ENCODE measurements at regions not wholly inside any gene's neighbourhood (a gene's known extent, or its start where the extent isn't known, plus 50 kb on each side); places are given as distances from the start of the nearest gene placed in this dataset.
A peak's percentile ranks its signal among the peaks of the same experiment; 100 is the strongest.

GRCh38 chr7:69203871-69204270 is 394.4 kb upstream of the AUTS2 start:
- TF ChIP-seq EZH2 (IDR thresholded peaks at IDR 0.05; ENCODE audit: low read length, missing control alignments) = no peak
- TF ChIP-seq, protein P1, sequence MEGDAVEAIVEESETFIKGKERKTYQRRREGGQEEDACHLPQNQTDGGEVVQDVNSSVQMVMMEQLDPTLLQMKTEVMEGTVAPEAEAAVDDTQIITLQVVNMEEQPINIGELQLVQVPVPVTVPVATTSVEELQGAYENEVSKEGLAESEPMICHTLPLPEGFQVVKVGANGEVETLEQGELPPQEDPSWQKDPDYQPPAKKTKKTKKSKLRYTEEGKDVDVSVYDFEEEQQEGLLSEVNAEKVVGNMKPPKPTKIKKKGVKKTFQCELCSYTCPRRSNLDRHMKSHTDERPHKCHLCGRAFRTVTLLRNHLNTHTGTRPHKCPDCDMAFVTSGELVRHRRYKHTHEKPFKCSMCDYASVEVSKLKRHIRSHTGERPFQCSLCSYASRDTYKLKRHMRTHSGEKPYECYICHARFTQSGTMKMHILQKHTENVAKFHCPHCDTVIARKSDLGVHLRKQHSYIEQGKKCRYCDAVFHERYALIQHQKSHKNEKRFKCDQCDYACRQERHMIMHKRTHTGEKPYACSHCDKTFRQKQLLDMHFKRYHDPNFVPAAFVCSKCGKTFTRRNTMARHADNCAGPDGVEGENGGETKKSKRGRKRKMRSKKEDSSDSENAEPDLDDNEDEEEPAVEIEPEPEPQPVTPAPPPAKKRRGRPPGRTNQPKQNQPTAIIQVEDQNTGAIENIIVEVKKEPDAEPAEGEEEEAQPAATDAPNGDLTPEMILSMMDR (conservative IDR thresholded peaks at IDR 0.05 in 1 of 2, IDR thresholded peaks at IDR 0.05 in 1 of 2; ENCODE audit: low read depth in 1 of 2, low read length in 2 of 2) = no peak
- no peak for DNase-seq (ENCODE audit: low read depth in 2 of 2)
- no peak overlapping the region for H3K9ac ChIP-seq (ENCODE audit: insufficient read depth, low read length)

DNA sequence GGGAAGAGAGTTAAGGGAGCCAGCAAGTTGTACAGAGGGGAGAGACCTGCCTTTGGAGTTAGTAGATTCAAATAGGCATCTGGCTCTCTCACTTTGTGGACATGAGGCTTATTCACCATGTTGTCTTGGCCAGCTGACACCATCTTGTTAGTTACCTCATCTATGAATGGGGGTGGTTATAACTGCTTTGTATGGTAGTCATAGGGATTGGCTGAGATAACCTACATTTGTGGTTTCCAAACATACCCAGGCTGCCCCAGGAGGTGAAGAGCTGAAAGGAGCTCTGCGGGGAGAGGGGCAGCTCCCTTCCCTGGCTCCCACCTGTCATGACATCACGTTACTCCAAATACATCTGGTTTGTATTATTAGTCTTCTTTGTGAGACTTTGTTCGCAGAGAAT is 393.3 kb upstream of the AUTS2 start:
- no peak overlapping the region for H3K4me2 ChIP-seq (ENCODE audit: extremely low read depth, insufficient read depth, low read length)

More at GRCh38 chr7:69203871-69204270, 394.4 kb upstream of the AUTS2 start:
- no peaks in the 10 kb centered on the region for H3K9me3 ChIP-seq (ENCODE audit: control insufficient read depth, insufficient read depth, low read depth, low read length)
- H3K4me3 ChIP-seq (replicated peaks in 1 of 4; ENCODE audit: control extremely low read depth in 1 of 4, insufficient read depth in 1 of 4, low read depth in 3 of 4, low read length in 4 of 4) = no peak overlapping the region
- no peak overlapping the region for H2AFZ ChIP-seq (ENCODE audit: low read length)
- H3K4me1 ChIP-seq (ENCODE audit: control insufficient read depth, extremely low read depth, insufficient read depth, low read length) = no peaks in the 10 kb centered on the region
- no peak overlapping the region for H3K4me2 ChIP-seq (ENCODE audit: extremely low read depth, insufficient read depth, low read length)
- no peaks in the 10 kb centered on the region for H3K79me2 ChIP-seq (ENCODE audit: control insufficient read depth, insufficient read depth, low read length)
- H3K27ac ChIP-seq (ENCODE audit: insufficient read depth, low read length) = no peak overlapping the region
- no peaks in the 10 kb centered on the region for H4K20me1 ChIP-seq (ENCODE audit: control insufficient read depth, extremely low read depth, insufficient read depth, low read length)
- H3K36me3 ChIP-seq (ENCODE audit: control insufficient read depth, insufficient read depth, low read length) = no peaks in the 10 kb centered on the region
- H3K27me3 ChIP-seq (ENCODE audit: control insufficient read depth, insufficient read depth, low read length) = no peaks in the 10 kb centered on the region

DNA sequence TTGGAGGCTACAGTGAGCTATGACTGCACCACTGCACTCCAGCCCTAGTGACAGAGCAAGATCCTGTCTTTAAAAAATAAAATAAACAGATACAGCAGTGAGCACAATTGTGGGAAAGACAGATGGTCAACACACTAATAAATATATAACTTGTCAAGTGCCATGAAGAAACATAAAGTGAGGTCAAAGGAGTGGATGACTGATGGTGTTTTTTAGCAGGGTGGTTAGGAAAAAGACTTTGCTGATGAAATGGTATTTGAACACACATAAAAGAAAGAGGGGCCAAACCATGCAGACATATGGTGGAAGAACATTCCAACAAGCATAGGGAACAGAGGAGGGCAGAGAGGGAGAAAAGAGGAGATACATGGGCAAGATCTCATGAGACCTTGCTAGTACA is 392.7 kb upstream of the AUTS2 start:
- Histone ChIP-seq H3K27me3 (ENCODE audit: control insufficient read depth, insufficient read depth, low read length) (no peaks in the 10 kb centered on the region), H3K4me1 (ENCODE audit: control insufficient read depth, extremely low read depth, insufficient read depth, low read length) (no peaks in the 10 kb centered on the region), H3K4me3 (replicated peaks in 1 of 4; ENCODE audit: control extremely low read depth in 1 of 4, insufficient read depth in 1 of 4, low read depth in 3 of 4, low read length in 4 of 4) (no peak overlapping the region), H3K79me2 (ENCODE audit: control insufficient read depth, insufficient read depth, low read length) (no peaks in the 10 kb centered on the region), H3K27ac (ENCODE audit: insufficient read depth, low read length) (no peak overlapping the region), H3K4me2 (ENCODE audit: extremely low read depth, insufficient read depth, low read length) (no peak overlapping the region), H4K20me1 (ENCODE audit: control insufficient read depth, extremely low read depth, insufficient read depth, low read length) (no peaks in the 10 kb centered on the region), H3K36me3 (ENCODE audit: control insufficient read depth, insufficient read depth, low read length) (no peaks in the 10 kb centered on the region), H3K9me3 (ENCODE audit: control insufficient read depth, insufficient read depth, low read depth, low read length) (no peaks in the 10 kb centered on the region), H3K9ac (ENCODE audit: insufficient read depth, low read length) (no peak overlapping the region), H2AFZ (ENCODE audit: low read length) (no peak overlapping the region)
- peak in 1 of 2 donors; percentile 54 for DNase-seq (ENCODE audit: low read depth in 2 of 2)
- no peak for TF ChIP-seq EZH2 (IDR thresholded peaks at IDR 0.05; ENCODE audit: low read length, missing control alignments)
- TF ChIP-seq, protein P1 (conservative IDR thresholded peaks at IDR 0.05 in 1 of 2, IDR thresholded peaks at IDR 0.05 in 1 of 2; ENCODE audit: low read depth in 1 of 2, low read length in 2 of 2) = no peak

More for the DNA sequence above, 393.3 kb upstream of the AUTS2 start:
- Histone ChIP-seq H4K20me1 (ENCODE audit: control insufficient read depth, extremely low read depth, insufficient read depth, low read length) (no peaks in the 10 kb centered on the region), H3K36me3 (ENCODE audit: control insufficient read depth, insufficient read depth, low read length) (no peaks in the 10 kb centered on the region), H3K79me2 (ENCODE audit: control insufficient read depth, insufficient read depth, low read length) (no peaks in the 10 kb centered on the region), H3K27me3 (ENCODE audit: control insufficient read depth, insufficient read depth, low read length) (no peaks in the 10 kb centered on the region), H2AFZ (ENCODE audit: low read length) (no peak overlapping the region), H3K27ac (ENCODE audit: insufficient read depth, low read length) (no peak overlapping the region), H3K9ac (ENCODE audit: insufficient read depth, low read length) (no peak overlapping the region), H3K4me3 (replicated peaks in 1 of 4; ENCODE audit: control extremely low read depth in 1 of 4, insufficient read depth in 1 of 4, low read depth in 3 of 4, low read length in 4 of 4) (no peak overlapping the region), H3K9me3 (ENCODE audit: control insufficient read depth, insufficient read depth, low read depth, low read length) (no peaks in the 10 kb centered on the region), H3K4me1 (ENCODE audit: control insufficient read depth, extremely low read depth, insufficient read depth, low read length) (no peaks in the 10 kb centered on the region)
- DNase-seq (ENCODE audit: low read depth in 2 of 2) = peak in 1 of 2 donors; percentile 92
- no peak for TF ChIP-seq EZH2 (IDR thresholded peaks at IDR 0.05; ENCODE audit: low read length, missing control alignments)
- TF ChIP-seq, protein P1 (conservative IDR thresholded peaks at IDR 0.05 in 1 of 2, IDR thresholded peaks at IDR 0.05 in 1 of 2; ENCODE audit: low read depth in 1 of 2, low read length in 2 of 2) = no peak

Measured in fibroblast of lung (primary cell).